Heart left ventricle (tissue), 13 donors: ENCODE measurements at regions not wholly inside any gene's neighbourhood (a gene's known extent, or its start where the extent isn't known, plus 50 kb on each side); places are given as distances from the start of the nearest gene placed in this dataset.

Source experiments
- POLR2A ChIP-seq, 2 donors: fragments of 450-650 bp; IDR thresholded peaks; one replicate each; pipeline ENCODE4 v1.6.1; 2017; ENCODE audit warnings: antibody characterized with exemption in 2 of 2, mild to moderate bottlenecking in 2 of 2, moderate library complexity in 2 of 2
- TF ChIP-seq, protein P1 (sequence below), 12 donors: fragments of 200-600 bp; sonication (generic) in 4 of 12; IDR thresholded peaks; one replicate each; pipeline versions ENCODE4 v1.5.0 to v1.8.0; 2018 to 2022; ENCODE audit warnings: antibody characterized with exemption in 12 of 12, mild to moderate bottlenecking in 5 of 12
- donor health status: ischemic (EF 13 %, LVEDD 7.1; RV severe dilation, severe dysfunction).
- donor health status: DM: no; HTN: yes; CAD: no.
- donor health status: DM: no; HTN: no; CAD: no.
- donor health status: ischemic (EF 25% LVEDD 6.9; RV normal size, moderate dysfunction).
- donor health status: ischemic (EF 25% LVEDD 5.7; RV mildly dilated, moderate dysfunction).
- donor health status: ischemic (EF 35%, LVEDD 5.7; RV mildly dilated, moderate dysfunction).
- donor health status: nonischemic (EF 11% LVEDD 7.7; RV severe dilation, severe dysfunction).
- donor health status: DM: yes; HTN: yes; CAD: no.
- donor health status: PGD.
- donor health status: ischemic (EF 29% LVEDD 5.4; RV normal size, mild dysfunction).
- donor health status: nonischemic (EF 23%, LVEDD 6.1; RV moderate dilation, normal function).

GRCh38 chr7:72504061-72504706, 92.0 kb upstream of the CALN1 start:
- TF ChIP-seq, protein P1, sequence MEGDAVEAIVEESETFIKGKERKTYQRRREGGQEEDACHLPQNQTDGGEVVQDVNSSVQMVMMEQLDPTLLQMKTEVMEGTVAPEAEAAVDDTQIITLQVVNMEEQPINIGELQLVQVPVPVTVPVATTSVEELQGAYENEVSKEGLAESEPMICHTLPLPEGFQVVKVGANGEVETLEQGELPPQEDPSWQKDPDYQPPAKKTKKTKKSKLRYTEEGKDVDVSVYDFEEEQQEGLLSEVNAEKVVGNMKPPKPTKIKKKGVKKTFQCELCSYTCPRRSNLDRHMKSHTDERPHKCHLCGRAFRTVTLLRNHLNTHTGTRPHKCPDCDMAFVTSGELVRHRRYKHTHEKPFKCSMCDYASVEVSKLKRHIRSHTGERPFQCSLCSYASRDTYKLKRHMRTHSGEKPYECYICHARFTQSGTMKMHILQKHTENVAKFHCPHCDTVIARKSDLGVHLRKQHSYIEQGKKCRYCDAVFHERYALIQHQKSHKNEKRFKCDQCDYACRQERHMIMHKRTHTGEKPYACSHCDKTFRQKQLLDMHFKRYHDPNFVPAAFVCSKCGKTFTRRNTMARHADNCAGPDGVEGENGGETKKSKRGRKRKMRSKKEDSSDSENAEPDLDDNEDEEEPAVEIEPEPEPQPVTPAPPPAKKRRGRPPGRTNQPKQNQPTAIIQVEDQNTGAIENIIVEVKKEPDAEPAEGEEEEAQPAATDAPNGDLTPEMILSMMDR (IDR thresholded peaks at IDR 0.05), result no peak
- TF ChIP-seq POLR2A (IDR thresholded peaks at IDR 0.05), result no peak
